HEK293T (cell line): ENCODE measurements at regions not wholly inside any gene's neighbourhood (a gene's known extent, or its start where the extent isn't known, plus 50 kb on each side); places are given as distances from the start of the nearest gene placed in this dataset.
"Not testable (repeated sequence)": the region's sequence is repeated elsewhere in the genome, so short reads cannot be mapped to it uniquely, and the experiment has no call there.

ENCODE experiments used
- CTCF ChIA-PET: fragments of 350-600 bp; formaldehyde crosslinking; extraction: SDS; loops from one replicate; lab custom pipeline; 2021; ENCODE audit warnings: antibody characterized with exemption, inconsistent platforms; lab: Yijun Ruan, JAX
- POLR2A ChIA-PET: fragments of 350-600 bp; formaldehyde crosslinking; extraction: SDS; loops from one replicate; lab custom pipeline; 2020; ENCODE audit warnings: antibody characterized with exemption, inconsistent platforms; lab: Yijun Ruan, JAX
- DNase-seq: peaks from one replicate; pipeline ENCODE4 v3.0.0; 2012; ENCODE audit warnings: mixed read lengths; ENCODE audit errors: extremely low spot score
- ARNT ChIP-seq: fragments of 450-650 bp; IDR thresholded peaks from 2 replicates; pipeline ENCODE4 v1.6.1; 2017; ENCODE audit warnings: mild to moderate bottlenecking
- BHLHE40 ChIP-seq: fragments of 450-650 bp; IDR thresholded peaks from 2 replicates; pipeline ENCODE4 v1.6.1; 2016; ENCODE audit warnings: mild to moderate bottlenecking, moderate library complexity, borderline replicate concordance
- CTBP1 ChIP-seq: fragments of 450-650 bp; IDR thresholded peaks from 2 replicates; pipeline ENCODE4 v1.6.1; 2016; ENCODE audit warnings: borderline replicate concordance
- ELF4 ChIP-seq: fragments of 450-650 bp; IDR thresholded peaks from 2 replicates; pipeline ENCODE4 v1.6.1; 2017; ENCODE audit warnings: antibody characterized with exemption
- FOXA1 ChIP-seq: fragments of 450-650 bp; IDR thresholded peaks from 2 replicates; pipeline ENCODE4 v1.6.1; 2016; ENCODE audit warnings: mild to moderate bottlenecking
- FOXK2 ChIP-seq: fragments of 450-650 bp; IDR thresholded peaks from 2 replicates; pipeline ENCODE4 v1.6.1; 2016; ENCODE audit warnings: mild to moderate bottlenecking
- FOXM1 ChIP-seq: fragments of 450-650 bp; IDR thresholded peaks from 2 replicates; pipeline ENCODE4 v1.6.1; 2017; ENCODE audit warnings: mild to moderate bottlenecking, borderline replicate concordance
- HDGF ChIP-seq: fragments of 450-650 bp; IDR thresholded peaks from 2 replicates; pipeline ENCODE4 v1.6.1; 2017; ENCODE audit warnings: antibody characterized with exemption, borderline replicate concordance
- L3MBTL2 ChIP-seq: fragments of 450-650 bp; conservative IDR thresholded peaks from 2 replicates; pipeline ENCODE4 v1.6.1; 2016; ENCODE audit warnings: mild to moderate bottlenecking
- LEF1 ChIP-seq: fragments of 450-650 bp; IDR thresholded peaks from 2 replicates; pipeline ENCODE4 v1.6.1; 2017; ENCODE audit warnings: mild to moderate bottlenecking, borderline replicate concordance
- NFRKB ChIP-seq: fragments of 450-650 bp; IDR thresholded peaks from 2 replicates; pipeline ENCODE4 v1.6.1; 2016; ENCODE audit warnings: mild to moderate bottlenecking, moderate library complexity
- SP1 ChIP-seq: fragments of 450-650 bp; IDR thresholded peaks from 2 replicates; pipeline ENCODE4 v1.6.1; 2017
- SUZ12 ChIP-seq: fragments of 450-650 bp; IDR thresholded peaks from 2 replicates; pipeline ENCODE4 v1.6.1; 2016; ENCODE audit warnings: mild to moderate bottlenecking
- TARDBP ChIP-seq: fragments of 450-650 bp; IDR thresholded peaks from 2 replicates; pipeline ENCODE4 v1.6.1; 2016
- ZNF384 ChIP-seq: fragments of 450-650 bp; IDR thresholded peaks from 2 replicates; pipeline ENCODE4 v1.6.1; 2016
- TF ChIP-seq, protein P1 (sequence below): fragments of 450-650 bp; IDR thresholded peaks from 2 replicates; pipeline ENCODE4 v1.6.1; 2016

DNA sequence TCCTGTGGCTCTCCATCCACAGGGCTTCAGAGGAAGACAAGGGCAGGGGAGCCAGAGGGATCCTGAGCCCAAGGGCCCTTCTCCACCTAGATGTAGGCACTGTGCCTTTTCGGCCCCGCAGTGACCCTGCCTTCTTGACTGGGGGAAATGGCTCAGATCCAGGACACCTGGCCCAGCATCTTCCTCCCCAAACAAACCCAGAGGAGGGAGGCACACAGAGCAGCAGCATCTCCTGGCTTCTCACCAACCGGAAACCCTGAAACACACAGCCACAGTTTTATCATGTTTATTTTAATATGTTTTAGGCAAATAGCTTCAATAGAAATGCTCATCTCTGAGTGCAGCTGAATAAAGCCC is 84.5 kb upstream of the LRFN2 start:
- ChIA-PET CTCF (no interaction called here), POLR2A (no interaction called here)
- no peak for TF ChIP-seq ZNF384
- no peak for TF ChIP-seq LEF1
- TF ChIP-seq, protein P1, sequence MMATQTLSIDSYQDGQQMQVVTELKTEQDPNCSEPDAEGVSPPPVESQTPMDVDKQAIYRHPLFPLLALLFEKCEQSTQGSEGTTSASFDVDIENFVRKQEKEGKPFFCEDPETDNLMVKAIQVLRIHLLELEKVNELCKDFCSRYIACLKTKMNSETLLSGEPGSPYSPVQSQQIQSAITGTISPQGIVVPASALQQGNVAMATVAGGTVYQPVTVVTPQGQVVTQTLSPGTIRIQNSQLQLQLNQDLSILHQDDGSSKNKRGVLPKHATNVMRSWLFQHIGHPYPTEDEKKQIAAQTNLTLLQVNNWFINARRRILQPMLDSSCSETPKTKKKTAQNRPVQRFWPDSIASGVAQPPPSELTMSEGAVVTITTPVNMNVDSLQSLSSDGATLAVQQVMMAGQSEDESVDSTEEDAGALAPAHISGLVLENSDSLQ: no peak
- no peak for TF ChIP-seq ELF4
- no peak for TF ChIP-seq SUZ12
- no peak for TF ChIP-seq BHLHE40
- no peak for TF ChIP-seq L3MBTL2
- TF ChIP-seq TARDBP: no peak
- TF ChIP-seq FOXM1: no peak
- no peak for TF ChIP-seq ARNT
- TF ChIP-seq CTBP1: no peak
- TF ChIP-seq FOXK2: no peak
- no peak for TF ChIP-seq NFRKB
- no peak for TF ChIP-seq FOXA1
- no peak for TF ChIP-seq HDGF
- TF ChIP-seq SP1: no peak
- DNase-seq: no peak

DNA sequence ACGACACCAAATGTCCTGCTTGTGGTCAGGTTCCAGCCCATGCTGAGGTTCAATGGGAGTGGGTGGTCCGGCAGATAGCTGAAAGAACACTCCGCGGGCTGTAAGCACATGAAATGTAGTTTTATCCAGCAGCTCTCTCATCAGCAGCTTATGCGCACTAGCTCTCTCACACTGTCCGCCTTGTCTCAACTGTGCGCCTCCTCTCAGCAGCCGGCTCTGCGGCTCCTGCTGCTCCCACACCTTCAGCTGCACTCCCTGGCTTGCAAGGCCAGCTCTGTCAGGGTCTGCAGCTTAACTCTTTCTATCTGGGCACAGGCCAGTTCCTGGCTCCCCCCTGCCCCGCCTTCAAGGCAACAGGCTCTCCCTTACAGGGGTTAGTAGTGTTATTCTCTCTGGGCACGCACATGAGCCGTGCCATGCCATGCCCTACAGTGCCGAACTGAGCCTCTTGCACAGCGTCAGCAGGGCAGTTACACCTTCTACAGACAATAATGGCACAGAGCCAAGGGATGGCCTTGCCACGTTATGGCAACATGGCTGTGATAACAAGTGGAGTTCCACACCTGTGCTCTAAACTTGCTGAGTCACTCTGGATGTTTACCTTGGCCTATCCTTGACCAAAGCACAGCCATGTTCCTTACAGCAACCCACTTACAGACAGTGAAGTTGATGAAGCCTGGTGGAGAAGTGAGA is 84.0 kb upstream of the LRFN2 start:
- DNase-seq: no peak
- ChIA-PET CTCF (interaction anchor here (0.5 kb wide), 1 partner anchor 89 kb away, joined by 3 read pairs; no protein-coding TSS in a partner anchor), POLR2A (no interaction called here)
- no peak for TF ChIP-seq FOXA1
- no peak for TF ChIP-seq CTBP1
- TF ChIP-seq BHLHE40: no peak
- TF ChIP-seq, protein P1: no peak
- TF ChIP-seq TARDBP: no peak
- no peak for TF ChIP-seq NFRKB
- no peak for TF ChIP-seq FOXK2
- TF ChIP-seq SUZ12: no peak
- TF ChIP-seq ARNT: no peak
- TF ChIP-seq ELF4: no peak
- no peak for TF ChIP-seq HDGF
- no peak for TF ChIP-seq L3MBTL2
- no peak for TF ChIP-seq FOXM1

DNA sequence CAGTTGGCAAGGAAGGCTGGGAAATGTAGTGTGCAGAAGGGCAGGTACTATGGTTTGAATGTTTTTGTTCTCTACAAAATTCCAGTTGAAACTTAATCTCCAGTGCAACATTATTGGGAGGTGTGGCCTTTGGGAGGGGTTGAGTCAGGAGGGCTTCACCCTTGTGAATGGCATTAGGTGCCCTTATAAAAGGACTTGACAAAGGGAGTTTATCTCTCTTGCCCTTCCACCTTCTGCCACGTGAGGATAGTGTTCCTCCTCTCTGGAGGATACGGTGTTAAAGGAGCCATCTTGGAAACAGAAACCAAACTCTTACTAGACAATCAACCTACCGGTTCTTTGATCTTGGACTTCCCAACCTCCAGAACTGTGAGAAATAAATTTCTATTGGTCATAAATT is 82.2 kb upstream of the LRFN2 start:
- TF ChIP-seq LEF1 (no peak), ZNF384 (no peak)
- no peak for DNase-seq
- ChIA-PET CTCF (no interaction called here), POLR2A (no interaction called here)

DNA sequence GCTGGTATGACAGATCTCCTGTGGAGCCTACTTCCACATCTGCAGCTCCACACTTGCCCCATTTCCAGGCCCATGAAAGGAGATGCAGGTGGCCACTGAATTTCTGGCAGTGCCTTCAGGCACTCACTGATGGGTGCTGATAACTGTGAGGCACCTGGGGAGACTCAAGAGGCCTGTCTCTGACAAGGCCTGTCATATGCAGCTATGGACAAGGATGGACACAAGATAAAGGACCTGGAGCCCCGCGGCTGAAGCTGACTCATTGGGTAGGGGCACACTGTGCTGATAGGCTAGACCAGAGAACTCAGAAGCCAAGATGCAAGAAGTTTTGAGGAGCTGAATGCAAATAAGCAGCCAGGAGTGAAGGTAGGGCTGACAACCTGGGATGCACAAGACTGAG is 81.0 kb upstream of the LRFN2 start:
- CTCF ChIA-PET: no interaction called here
- DNase-seq: no peak
- POLR2A ChIA-PET: no interaction called here
- TF ChIP-seq TARDBP (no peak), FOXK2 (no peak)

DNA sequence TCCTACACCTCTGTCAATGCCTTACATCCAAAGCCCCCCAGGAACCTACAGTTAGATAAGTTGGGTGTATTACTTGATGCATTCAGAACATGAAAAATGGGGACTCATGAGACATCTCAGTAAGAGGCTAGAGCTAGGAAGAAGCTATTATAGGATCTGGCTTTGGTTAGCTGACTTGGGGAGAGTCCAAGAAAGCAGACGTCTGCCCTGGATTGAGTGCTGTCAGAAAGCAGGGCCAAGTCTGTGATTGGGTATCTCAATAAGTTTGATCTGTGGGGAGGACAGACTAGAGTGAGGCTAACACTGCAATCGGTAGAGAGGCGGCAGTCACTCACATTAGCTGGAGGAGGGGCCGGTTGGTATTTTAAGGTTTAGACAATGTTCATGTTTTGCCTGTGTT is 79.4 kb upstream of the LRFN2 start:
- TF ChIP-seq ELF4 (no peak), ARNT (no peak), BHLHE40 (no peak), LEF1 (no peak), ZNF384 (no peak), L3MBTL2 (no peak)
- TF ChIP-seq, protein P1: no peak
- ChIA-PET POLR2A (no interaction called here), CTCF (no interaction called here)
- DNase-seq: no peak

DNA sequence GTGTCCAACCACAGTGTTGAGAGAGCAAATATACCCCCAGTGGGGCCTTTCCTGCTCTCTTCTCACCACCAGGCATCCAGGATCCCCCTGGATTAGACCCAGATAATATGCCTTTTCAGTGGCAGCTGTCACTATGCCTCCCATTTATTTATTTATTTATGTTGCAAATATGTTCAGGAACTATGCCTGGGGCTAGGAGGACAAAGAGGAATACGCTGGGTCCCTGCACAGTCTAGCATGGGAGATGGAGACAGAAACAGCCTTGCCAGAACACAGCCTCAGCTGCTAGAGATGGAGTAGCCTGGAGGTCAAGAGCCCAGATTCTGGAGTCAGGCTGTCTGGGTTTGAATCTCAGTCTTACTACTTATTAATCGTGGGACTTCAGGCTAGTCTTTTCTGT is 74.6 kb upstream of the LRFN2 start:
- TF ChIP-seq L3MBTL2: no peak
- CTCF ChIA-PET: no interaction called here
- no peak for DNase-seq
- POLR2A ChIA-PET: no interaction called here

DNA sequence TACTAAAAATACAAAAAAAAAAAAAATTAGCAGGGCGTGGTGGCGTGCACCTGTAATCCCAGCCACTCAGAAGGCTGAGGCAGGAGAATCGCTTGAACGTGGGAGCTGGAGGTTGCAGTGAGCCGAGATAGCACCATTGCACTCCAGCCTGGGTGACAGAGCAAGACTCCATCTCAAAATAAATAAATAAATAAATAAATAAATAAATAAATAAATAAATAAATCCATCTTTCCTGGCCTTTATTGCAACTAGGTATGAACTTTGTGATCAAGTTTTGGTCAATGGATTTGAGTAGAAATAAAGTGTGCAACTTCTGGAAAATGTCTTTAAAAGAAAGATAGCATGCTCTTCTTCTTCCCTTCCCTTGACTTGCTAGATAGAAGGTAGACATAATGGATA is 69.6 kb upstream of the LRFN2 start:
- POLR2A ChIA-PET, CTCF ChIA-PET, DNase-seq: not testable (repeated sequence)

DNA sequence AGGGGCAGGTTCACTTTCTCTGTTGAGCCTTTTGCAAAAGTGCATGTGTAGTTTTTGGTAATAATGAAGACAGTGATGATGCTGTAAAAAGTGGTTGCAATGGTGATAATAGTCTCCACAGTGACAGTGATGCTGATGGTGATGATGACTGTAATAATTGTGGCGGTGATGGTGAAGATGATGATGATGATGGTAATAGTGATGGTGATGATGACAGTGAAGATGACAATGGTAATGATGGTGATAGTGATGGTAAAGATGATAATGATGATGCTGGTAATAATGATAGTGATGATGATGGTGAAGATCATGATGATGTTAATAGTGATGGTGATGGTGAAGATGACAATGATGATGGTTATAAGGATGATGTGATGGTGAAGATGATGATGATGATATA is 67.7 kb upstream of the LRFN2 start:
- CTCF ChIA-PET: no interaction called here
- DNase-seq: no peak
- POLR2A ChIA-PET: no interaction called here
- TF ChIP-seq CTBP1: no peak
- TF ChIP-seq L3MBTL2: no peak
- no peak for TF ChIP-seq BHLHE40
- no peak for TF ChIP-seq FOXA1
- TF ChIP-seq SP1: no peak
- TF ChIP-seq SUZ12: no peak
- TF ChIP-seq FOXK2: no peak
- TF ChIP-seq ZNF384: no peak
- no peak for TF ChIP-seq FOXM1
- no peak for TF ChIP-seq LEF1
- TF ChIP-seq NFRKB: no peak
- TF ChIP-seq TARDBP: no peak
- TF ChIP-seq HDGF: no peak
- TF ChIP-seq ELF4: no peak
- TF ChIP-seq, protein P1: no peak
- TF ChIP-seq ARNT: no peak
